ENCODE measurements at regions not wholly inside any gene's neighbourhood (a gene's known extent, or its start where the extent isn't known, plus 50 kb on each side); places are given as distances from the start of the nearest gene placed in this dataset.

- no peak for DNase-seq (ENCODE audit: low read depth)
Observed at GRCh38 chr1:14443164-14443787, 155.2 kb upstream of the KAZN start.

GRCh38 chr1:14451217-14451616 lies 147.3 kb upstream of the KAZN start:
- DNase-seq (ENCODE audit: low read depth), result no peak

GRCh38 chr1:14452551-14452950 lies 145.9 kb upstream of the KAZN start:
- no peak for DNase-seq (ENCODE audit: low read depth)

GRCh38 chr1:14460173-14460572 lies 138.3 kb upstream of the KAZN start:
- no peak for DNase-seq (ENCODE audit: low read depth)

- DNase-seq (ENCODE audit: low read depth), result no peak
Observed at GRCh38 chr1:14462851-14463250, 135.6 kb upstream of the KAZN start.

GRCh38 chr1:14466006-14466405 lies 132.5 kb upstream of the KAZN start:
- DNase-seq (ENCODE audit: low read depth), result no peak

- DNase-seq (ENCODE audit: low read depth), result no peak
Observed at GRCh38 chr1:14467112-14467511, 131.4 kb upstream of the KAZN start.

- DNase-seq (ENCODE audit: low read depth), result no peak
Observed at GRCh38 chr1:14468751-14469150, 129.7 kb upstream of the KAZN start.

- DNase-seq (ENCODE audit: low read depth), result no peak
Observed at GRCh38 chr1:14470802-14471201, 127.7 kb upstream of the KAZN start.

GRCh38 chr1:14474856-14475255 lies 123.6 kb upstream of the KAZN start:
- no peak for DNase-seq (ENCODE audit: low read depth)

GRCh38 chr1:14476170-14476955 lies 122.1 kb upstream of the KAZN start:
- DNase-seq (ENCODE audit: low read depth), result no peak

GRCh38 chr1:14478120-14478519 lies 120.4 kb upstream of the KAZN start:
- no peak for DNase-seq (ENCODE audit: low read depth)

- DNase-seq (ENCODE audit: low read depth), result no peak
Observed at GRCh38 chr1:14479865-14480264, 118.6 kb upstream of the KAZN start.

- no peak for DNase-seq (ENCODE audit: low read depth)
Observed at GRCh38 chr1:14482784-14483450, 115.6 kb upstream of the KAZN start.

GRCh38 chr1:14485285-14485684 lies 113.2 kb upstream of the KAZN start:
- DNase-seq (ENCODE audit: low read depth), result no peak

GRCh38 chr1:14486401-14487201 lies 111.9 kb upstream of the KAZN start:
- DNase-seq (ENCODE audit: low read depth), result no peak

GRCh38 chr1:14487671-14488070 lies 110.8 kb upstream of the KAZN start:
- no peak for DNase-seq (ENCODE audit: low read depth)

- DNase-seq (ENCODE audit: low read depth), result no peak
Observed at GRCh38 chr1:14494911-14495310, 103.6 kb upstream of the KAZN start.

- DNase-seq (ENCODE audit: low read depth), result no peak
Observed at GRCh38 chr1:14495381-14495780, 103.1 kb upstream of the KAZN start.

GRCh38 chr1:14495996-14496395 lies 102.5 kb upstream of the KAZN start:
- DNase-seq (ENCODE audit: low read depth), result no peak

GRCh38 chr1:14498839-14499238 lies 99.6 kb upstream of the KAZN start:
- no peak for DNase-seq (ENCODE audit: low read depth)

GRCh38 chr1:14499312-14500040 lies 99.0 kb upstream of the KAZN start:
- DNase-seq (ENCODE audit: low read depth), result no peak

All from stimulated activated CD8-positive, alpha-beta memory T cell treated with anti-CD3 and anti-CD28 coated beads, Interleukin-4, amount 100 ng/mL, for 24 hours (primary cell).